MM.1S (cell line): ENCODE measurements at regions not wholly inside any gene's neighbourhood (a gene's known extent, or its start where the extent isn't known, plus 50 kb on each side); places are given as distances from the start of the nearest gene placed in this dataset.

ENCODE experiments used
- DNase-seq: peaks from one replicate; pipeline ENCODE4 v3.0.0-alpha.2; 2015
- H2AFZ ChIP-seq: fragments of 300-600 bp; sonication (generic); 2 replicates; pipeline ENCODE4 v1.6.0; 2016; ENCODE audit warnings: antibody characterized with exemption, low read length
- H3F3A ChIP-seq: fragments of 300-600 bp; sonication (generic); 2 replicates; pipeline ENCODE4 v1.6.1; 2016; ENCODE audit warnings: mild to moderate bottlenecking, antibody characterized with exemption, low read length, moderate library complexity, mixed read lengths; ENCODE audit not compliant: insufficient read depth
- H3K27ac ChIP-seq: fragments of 300-600 bp; sonication (generic); 2 replicates; pipeline ENCODE4 v1.5.1; 2016; ENCODE audit warnings: mild to moderate bottlenecking, low read length
- H3K27me3 ChIP-seq: fragments of 300-600 bp; sonication (generic); replicated peaks from 2 replicates; pipeline ENCODE4 v1.6.0; 2016; ENCODE audit warnings: low read length; ENCODE audit not compliant: insufficient read depth
- H3K36me3 ChIP-seq: fragments of 300-600 bp; sonication (generic); replicated peaks from 2 replicates; pipeline ENCODE4 v1.6.1; 2016; ENCODE audit warnings: mild to moderate bottlenecking, low read length, mixed read lengths; ENCODE audit not compliant: insufficient read depth
- H3K4me1 ChIP-seq: fragments of 300-600 bp; sonication (generic); 2 replicates; pipeline ENCODE4 v1.6.1; 2016; ENCODE audit warnings: low read length, mixed read lengths
- H3K4me2 ChIP-seq: fragments of 300-600 bp; sonication (generic); 2 replicates; pipeline ENCODE4 v1.6.0; 2016; ENCODE audit warnings: low read depth, low read length
- H3K4me3 ChIP-seq: fragments of 300-600 bp; sonication (generic); 2 replicates; pipeline ENCODE4 v1.5.1; 2016; ENCODE audit warnings: low read length, mixed read lengths
- H3K79me2 ChIP-seq: fragments of 300-600 bp; sonication (generic); 2 replicates; pipeline ENCODE4 v1.6.1; 2016; ENCODE audit warnings: mixed run types, low read length, mixed read lengths
- H3K9ac ChIP-seq: fragments of 300-600 bp; sonication (generic); 2 replicates; pipeline ENCODE4 v1.6.1; 2016; ENCODE audit warnings: low read length, mixed read lengths
- H3K9me2 ChIP-seq: fragments of 300-600 bp; sonication (generic); replicated peaks from 2 replicates; pipeline ENCODE4 v1.6.1; 2016; ENCODE audit warnings: mild to moderate bottlenecking, low read length, mixed read lengths; ENCODE audit not compliant: insufficient read depth
- H3K9me3 ChIP-seq: fragments of 300-600 bp; sonication (generic); replicated peaks from 2 replicates; pipeline ENCODE4 v1.6.1; 2016; ENCODE audit warnings: mild to moderate bottlenecking, low read length, mixed read lengths; ENCODE audit not compliant: insufficient read depth
- H4K20me1 ChIP-seq: fragments of 300-600 bp; sonication (generic); 2 replicates; pipeline ENCODE4 v1.6.1; 2016; ENCODE audit warnings: mild to moderate bottlenecking, low read length, moderate library complexity, mixed read lengths; ENCODE audit not compliant: insufficient read depth
- EZH2 ChIP-seq: fragments of 300-600 bp; sonication (generic); optimal IDR thresholded peaks from 2 replicates; pipeline ENCODE3; 2017; ENCODE audit warnings: low read depth, mild to moderate bottlenecking, antibody characterized with exemption, low read length, mixed read lengths
- EZH2phosphoT487 ChIP-seq: fragments of 300-600 bp; sonication (generic); IDR thresholded peaks from 2 replicates; pipeline ENCODE4 v1.6.1; 2018; ENCODE audit warnings: antibody characterized with exemption, low read length
- TF ChIP-seq, protein P1 (sequence below): fragments of 300-600 bp; sonication (generic); IDR thresholded peaks from 2 replicates; pipeline ENCODE4 v1.5.1; 2016; ENCODE audit warnings: antibody characterized with exemption, low read length, mixed read lengths

DNA sequence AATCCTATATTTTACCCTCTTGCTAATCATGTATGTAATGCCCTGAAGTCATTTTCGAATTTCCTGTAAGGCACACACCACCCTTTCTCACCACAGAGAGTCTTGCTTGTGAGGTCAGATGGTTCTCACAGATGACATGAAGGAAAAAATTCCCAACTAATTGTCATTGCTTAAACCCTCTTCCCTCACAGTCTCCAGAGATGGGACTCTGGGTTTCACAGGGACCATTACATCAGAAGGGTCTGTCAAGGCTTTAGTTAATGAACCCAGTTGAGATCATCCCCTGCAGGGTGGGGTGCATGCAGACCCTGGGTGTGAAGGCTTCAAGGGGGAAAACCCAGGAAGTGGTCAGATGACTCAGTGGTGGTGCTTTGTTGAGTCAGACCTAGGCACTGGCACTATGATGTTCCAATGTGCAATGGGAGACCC is 229.6 kb downstream of the BCAT1 start:
- Histone ChIP-seq H3K27me3 (no peaks in the 10 kb centered on the region), H3K9me2 (no peaks in the 10 kb centered on the region; the same call in 1 of the 2 replicates), H2AFZ (no peak overlapping the region), H3K9me3 (no peaks in the 10 kb centered on the region), H3F3A (no peaks in the 10 kb centered on the region), H3K4me3 (no peak overlapping the region), H3K4me1 (no peaks in the 10 kb centered on the region), H3K36me3 (no peaks in the 10 kb centered on the region), H3K4me2 (no peak overlapping the region), H3K79me2 (no peaks in the 10 kb centered on the region), H4K20me1 (no peaks in the 10 kb centered on the region), H3K27ac (no peak overlapping the region), H3K9ac (no peak overlapping the region)
- TF ChIP-seq, protein P1, sequence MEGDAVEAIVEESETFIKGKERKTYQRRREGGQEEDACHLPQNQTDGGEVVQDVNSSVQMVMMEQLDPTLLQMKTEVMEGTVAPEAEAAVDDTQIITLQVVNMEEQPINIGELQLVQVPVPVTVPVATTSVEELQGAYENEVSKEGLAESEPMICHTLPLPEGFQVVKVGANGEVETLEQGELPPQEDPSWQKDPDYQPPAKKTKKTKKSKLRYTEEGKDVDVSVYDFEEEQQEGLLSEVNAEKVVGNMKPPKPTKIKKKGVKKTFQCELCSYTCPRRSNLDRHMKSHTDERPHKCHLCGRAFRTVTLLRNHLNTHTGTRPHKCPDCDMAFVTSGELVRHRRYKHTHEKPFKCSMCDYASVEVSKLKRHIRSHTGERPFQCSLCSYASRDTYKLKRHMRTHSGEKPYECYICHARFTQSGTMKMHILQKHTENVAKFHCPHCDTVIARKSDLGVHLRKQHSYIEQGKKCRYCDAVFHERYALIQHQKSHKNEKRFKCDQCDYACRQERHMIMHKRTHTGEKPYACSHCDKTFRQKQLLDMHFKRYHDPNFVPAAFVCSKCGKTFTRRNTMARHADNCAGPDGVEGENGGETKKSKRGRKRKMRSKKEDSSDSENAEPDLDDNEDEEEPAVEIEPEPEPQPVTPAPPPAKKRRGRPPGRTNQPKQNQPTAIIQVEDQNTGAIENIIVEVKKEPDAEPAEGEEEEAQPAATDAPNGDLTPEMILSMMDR, result no peak
- TF ChIP-seq EZH2phosphoT487, result no peak
- TF ChIP-seq EZH2, result no peak
- DNase-seq, result no peak

DNA sequence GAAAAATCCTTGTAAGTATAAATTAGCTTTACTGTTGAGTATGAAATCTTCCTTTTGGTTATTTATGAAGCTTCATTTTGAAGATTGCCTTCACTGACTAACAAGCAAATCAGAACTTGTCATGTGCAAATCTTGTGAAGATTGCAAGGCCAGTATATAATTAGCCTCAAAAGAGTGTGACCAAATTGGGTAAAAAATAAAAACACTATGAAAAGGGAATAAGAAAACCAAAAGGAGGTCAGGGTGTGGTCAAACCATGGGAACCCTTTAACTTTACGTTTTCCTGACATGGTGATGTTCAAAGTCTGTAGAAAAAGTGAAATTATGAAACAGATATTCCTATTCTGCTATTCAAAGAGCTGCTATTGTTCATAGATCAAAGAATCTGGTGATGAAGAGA is 230.3 kb downstream of the BCAT1 start:
- Histone ChIP-seq H3K36me3 (no peaks in the 10 kb centered on the region), H3K4me2 (no peak overlapping the region), H3K79me2 (no peaks in the 10 kb centered on the region), H3K27me3 (no peaks in the 10 kb centered on the region), H3K4me3 (no peak overlapping the region), H3F3A (no peaks in the 10 kb centered on the region), H3K9me3 (no peaks in the 10 kb centered on the region), H3K9ac (no peak overlapping the region), H3K4me1 (no peaks in the 10 kb centered on the region), H4K20me1 (no peaks in the 10 kb centered on the region), H2AFZ (no peak overlapping the region), H3K27ac (no peak overlapping the region), H3K9me2 (no peaks in the 10 kb centered on the region; the same call in 1 of the 2 replicates)
- DNase-seq, result no peak
- TF ChIP-seq EZH2 (no peak), EZH2phosphoT487 (no peak)
- TF ChIP-seq, protein P1, result no peak

DNA sequence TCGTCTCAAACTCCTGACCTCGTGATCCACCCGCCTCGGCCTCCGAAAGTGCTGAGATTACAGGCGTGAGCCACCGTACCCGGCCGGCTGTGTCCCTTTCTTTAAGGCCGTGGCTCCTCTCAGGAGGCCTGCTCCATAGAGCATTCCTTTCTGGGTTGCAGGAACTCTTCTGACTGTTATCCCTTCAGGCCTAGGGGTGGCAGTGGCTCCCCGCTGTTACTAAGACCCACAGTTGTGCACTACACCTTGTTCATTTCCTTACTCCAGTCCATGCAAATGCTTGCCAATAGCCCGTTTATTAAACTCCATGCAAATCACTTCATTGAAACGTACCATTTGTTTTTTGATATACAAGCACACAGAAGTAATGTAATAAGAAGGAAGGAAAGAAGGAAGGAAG is 234.7 kb downstream of the BCAT1 start:
- TF ChIP-seq EZH2phosphoT487 (no peak), EZH2 (no peak)
- TF ChIP-seq, protein P1, result no peak
- no peaks in the 10 kb centered on the region for H4K20me1 ChIP-seq
- H3K27me3 ChIP-seq, result no peaks in the 10 kb centered on the region
- no peaks in the 10 kb centered on the region for H3K79me2 ChIP-seq
- H3K27ac ChIP-seq, result no peak overlapping the region
- H3K9me2 ChIP-seq, result no peaks in the 10 kb centered on the region; the same call in 1 of the 2 replicates
- no peak overlapping the region for H3K9ac ChIP-seq
- no peaks in the 10 kb centered on the region for H3K4me1 ChIP-seq
- H3F3A ChIP-seq, result no peaks in the 10 kb centered on the region
- H3K36me3 ChIP-seq, result no peaks in the 10 kb centered on the region
- no peak overlapping the region for H2AFZ ChIP-seq
- no peak overlapping the region for H3K4me3 ChIP-seq
- H3K9me3 ChIP-seq, result no peaks in the 10 kb centered on the region
- no peak overlapping the region for H3K4me2 ChIP-seq
- DNase-seq, result no peak
